T-cell (primary cell): ENCODE measurements at regions not wholly inside any gene's neighbourhood (a gene's known extent, or its start where the extent isn't known, plus 50 kb on each side); places are given as distances from the start of the nearest gene placed in this dataset.

ENCODE experiments used
- ATAC-seq, 4 experiments: fragments of 200-7000 bp in 3 of 4; fragments of 150-1000 bp in 1 of 4; cut with Tn5 transposase; replicated peaks in 1 of 4; 1 replicate in 3 of 4; 2 replicates in 1 of 4; pipeline ENCODE4 v1.10.0; 2021; ENCODE audit warnings: moderate library complexity in 3 of 4, mild to moderate bottlenecking in 2 of 4, moderate number of reproducible peaks in 1 of 4
- CTCF ChIA-PET, 2 donors: fragments of 300-600 bp; sonication (Branson Sonifier 250); formaldehyde crosslinking; loops; one replicate each; lab custom pipeline; 2022; ENCODE audit warnings: antibody characterized with exemption in 2 of 2; lab: Charles Lee
- POLR2A ChIA-PET, 2 donors: fragments of 300-600 bp; sonication (Branson Sonifier 250); formaldehyde crosslinking; loops; one replicate each; lab custom pipeline; 2022; ENCODE audit warnings: antibody characterized with exemption in 2 of 2; lab: Charles Lee
- DNase-seq, 35 experiments: peaks; one replicate each; pipeline versions ENCODE4 v3.0.0 to v3.0.0-alpha.2; 2013 to 2023
- H3K27ac ChIP-seq: one replicate; pipeline ENCODE4 v1.5.1; 2013; ENCODE audit warnings: low read length
- H3K27me3 ChIP-seq, 2 experiments: replicated peaks in 1 of 2; 1 replicate in 1 of 2; 2 replicates in 1 of 2; pipeline versions ENCODE4 v1.6.1 to v1.7.0; 2013; ENCODE audit warnings: low read length in 1 of 2, mixed read lengths in 1 of 2; ENCODE audit not compliant: control insufficient read depth in 2 of 2, insufficient read depth in 2 of 2; ENCODE audit errors: extremely low read depth in 1 of 2
- H3K36me3 ChIP-seq, 2 donors: 1 replicate in 1 of 2; 2 replicates in 1 of 2; pipeline versions ENCODE4 v1.6.1 to v1.7.0; 2013; ENCODE audit warnings: low read length in 1 of 2; ENCODE audit not compliant: control insufficient read depth in 2 of 2, insufficient read depth in 1 of 2; ENCODE audit errors: extremely low read depth in 1 of 2
- H3K4me1 ChIP-seq, 2 experiments: 1 replicate in 1 of 2; 2 replicates in 1 of 2; pipeline versions ENCODE4 v1.6.1 to v1.7.0; 2013; ENCODE audit warnings: low read length in 2 of 2, mixed read lengths in 1 of 2; ENCODE audit not compliant: insufficient read depth in 2 of 2, control insufficient read depth in 1 of 2; ENCODE audit errors: extremely low read depth in 1 of 2
- H3K4me3 ChIP-seq, 2 donors: 1 replicate in 1 of 2; 2 replicates in 1 of 2; pipeline versions ENCODE4 v1.5.1 to v1.7.0; 2013; ENCODE audit warnings: mild to moderate bottlenecking in 2 of 2, low read length in 1 of 2, moderate library complexity in 1 of 2; ENCODE audit not compliant: control insufficient read depth in 1 of 2; ENCODE audit errors: extremely low read depth in 1 of 2
- H3K9me3 ChIP-seq: 2 replicates; pipeline ENCODE4 v1.7.0; 2013
- H3K27ac Mint-ChIP-seq, 2 donors: one replicate each; pipeline ENCODE4 v1.8.0; 2020 to 2021; ENCODE audit warnings: mild to moderate bottlenecking in 2 of 2, mixed read lengths in 2 of 2
- H3K27me3 Mint-ChIP-seq, 2 donors: one replicate each; pipeline ENCODE4 v1.8.0; 2021 to 2022; ENCODE audit warnings: mixed read lengths in 2 of 2
- H3K36me3 Mint-ChIP-seq: one replicate; pipeline ENCODE4 v1.8.0; 2021; ENCODE audit warnings: mixed read lengths
- H3K4me1 Mint-ChIP-seq, 3 donors: one replicate each; pipeline ENCODE4 v1.8.0; 2020 to 2022; ENCODE audit warnings: mixed read lengths in 3 of 3, mild to moderate bottlenecking in 1 of 3
- H3K4me3 Mint-ChIP-seq, 3 donors: one replicate each; pipeline ENCODE4 v1.8.0; 2020 to 2022; ENCODE audit warnings: mild to moderate bottlenecking in 3 of 3, mixed read lengths in 3 of 3, moderate library complexity in 3 of 3
- H3K9me3 Mint-ChIP-seq, 3 donors: one replicate each; pipeline ENCODE4 v1.8.0; 2020 to 2022; ENCODE audit warnings: mixed read lengths in 3 of 3
- WGBS: methylation state at CpG from one replicate; pipeline ENCODE4 v1.1.5; 2013; ENCODE audit warnings: missing lambda C conversion rate; ENCODE audit not compliant: insufficient coverage; 5-methylcytosine and 5-hydroxymethylcytosine counted together

DNA sequence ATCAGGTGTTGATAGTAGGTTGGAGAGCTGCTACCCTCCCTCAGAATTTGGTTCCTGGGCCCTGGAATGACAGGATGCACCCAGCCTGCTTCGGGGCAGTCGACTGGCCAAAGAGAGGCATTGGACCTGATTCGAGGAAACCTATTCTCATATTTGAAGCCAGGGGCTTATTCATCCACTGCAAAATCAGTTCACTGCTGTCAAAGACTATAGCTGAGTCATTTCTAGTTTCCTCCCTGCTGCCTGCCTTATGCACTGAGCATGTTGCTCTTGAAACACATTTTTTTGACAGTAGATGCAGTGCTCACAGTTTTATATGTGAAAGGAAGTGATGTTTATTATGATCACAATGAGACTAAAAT is 565.4 kb downstream of the ETS1 start:
- no peaks in the 10 kb centered on the region for H3K36me3 Mint-ChIP-seq
- no peaks in the 10 kb centered on the region for H3K4me1 Mint-ChIP-seq
- H3K9me3 ChIP-seq: no peaks in the 10 kb centered on the region
- H3K36me3 ChIP-seq: no peaks in the 10 kb centered on the region
- POLR2A ChIA-PET: no interaction called here
- H3K27me3 Mint-ChIP-seq: peaks cover 4 to 6% of the 10 kb centered on the region in 2 donors
- H3K9me3 Mint-ChIP-seq: no peaks in the 10 kb centered on the region
- ATAC-seq: peak in 2 of 4 experiments; percentile 51 to 53
- H3K27ac ChIP-seq: no peak overlapping the region
- no peaks in the 10 kb centered on the region for H3K27me3 ChIP-seq
- H3K27ac Mint-ChIP-seq: no peak overlapping the region
- H3K4me1 ChIP-seq: no peaks in the 10 kb centered on the region
- no peak overlapping the region for H3K4me3 ChIP-seq
- CTCF ChIA-PET: interaction anchor here in 1 of 2 donors (0.9 to 1.4 kb wide), 2 partner anchors 136 to 809 kb away, joined by 4 read pairs; no protein-coding TSS in a partner anchor
- no peak overlapping the region for H3K4me3 Mint-ChIP-seq
- 28% methylated on average over 3 of the region's 3 CpGs for WGBS
- no peak for DNase-seq

DNA sequence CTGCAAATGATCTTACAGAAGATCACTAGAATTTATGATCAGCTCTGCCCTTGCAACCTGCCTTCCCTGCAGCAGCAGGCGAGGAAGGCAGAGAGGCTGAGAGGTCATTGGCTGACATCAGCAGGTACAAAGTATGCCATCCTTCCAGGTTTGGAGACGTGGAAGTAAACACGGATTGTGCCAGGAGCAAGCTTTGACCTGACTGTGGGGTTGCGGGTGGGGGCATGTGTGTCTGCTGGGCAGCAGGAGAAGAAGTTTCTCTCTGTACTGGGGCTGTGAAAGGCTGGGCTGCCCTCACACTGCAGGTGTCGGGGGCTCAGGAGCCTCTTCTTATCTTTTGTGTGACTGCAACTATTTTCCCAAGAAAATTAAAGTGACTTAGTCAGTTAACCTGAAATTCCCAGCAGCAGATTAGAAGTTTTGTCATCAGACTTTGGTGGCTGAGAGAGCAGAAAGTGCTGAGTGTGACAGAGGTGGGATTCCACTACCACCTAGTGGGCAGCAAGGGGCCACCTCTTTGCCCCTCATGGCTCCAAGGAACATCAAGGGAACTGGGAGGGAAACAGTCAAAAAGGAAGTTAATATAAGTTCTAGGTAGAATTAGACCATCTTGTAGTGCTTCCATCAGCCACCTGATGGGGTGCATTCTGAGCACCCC is 565.9 kb downstream of the ETS1 start:
- Histone ChIP-seq H3K9me3 (no peaks in the 10 kb centered on the region), H3K27me3 (no peaks in the 10 kb centered on the region), H3K4me3 (no peak overlapping the region), H3K4me1 (no peaks in the 10 kb centered on the region), H3K27ac (no peak overlapping the region), H3K36me3 (no peaks in the 10 kb centered on the region)
- Mint-ChIP-seq H3K9me3 (no peaks in the 10 kb centered on the region), H3K4me1 (no peaks in the 10 kb centered on the region), H3K27me3 (peaks cover 3% of the 10 kb centered on the region in 2 donors), H3K27ac (no peak overlapping the region), H3K36me3 (no peaks in the 10 kb centered on the region), H3K4me3 (no peak overlapping the region)
- DNase-seq (no peak), ATAC-seq (peak in 2 of 4 experiments; percentile 9 to 24)
- CTCF ChIA-PET: interaction anchor here in 1 of 2 donors (1.4 kb wide), 1 partner anchor 136 kb away, joined by 4 read pairs; no protein-coding TSS in a partner anchor
- POLR2A ChIA-PET: no interaction called here
- WGBS: 73% methylated on average over 3 of the region's 5 CpGs

DNA sequence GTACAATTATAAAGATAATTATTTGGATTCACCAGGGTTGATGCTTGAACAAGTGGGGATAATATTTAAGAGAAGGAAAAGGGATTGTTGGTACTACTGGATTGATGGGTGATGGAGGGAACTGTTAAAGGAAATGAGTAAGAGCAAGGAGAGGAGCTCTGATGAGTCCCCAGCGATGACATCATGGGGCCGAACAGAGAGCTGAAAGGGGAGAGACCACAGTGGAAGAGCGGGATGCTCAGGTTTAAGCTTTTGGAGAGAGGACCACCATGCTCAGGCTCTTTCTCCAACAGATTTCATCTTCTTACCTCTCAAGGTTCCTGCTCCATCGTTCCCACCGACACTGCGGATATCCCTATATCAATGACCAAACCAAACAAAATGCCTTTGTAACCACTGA is 568.7 kb downstream of the ETS1 start:
- DNase-seq (no peak), ATAC-seq (no peak)
- 94% methylated on average over 5 of the region's 6 CpGs for WGBS
- H3K27me3 ChIP-seq: no peaks in the 10 kb centered on the region
- Mint-ChIP-seq H3K9me3 (no peaks in the 10 kb centered on the region), H3K36me3 (no peaks in the 10 kb centered on the region), H3K27me3 (peaks cover 5 to 7% of the 10 kb centered on the region in 2 donors), H3K4me1 (no peaks in the 10 kb centered on the region), H3K4me3 (no peak overlapping the region), H3K27ac (no peak overlapping the region)
- no peak overlapping the region for H3K27ac ChIP-seq
- H3K4me3 ChIP-seq: no peak overlapping the region
- POLR2A ChIA-PET: interaction anchor here in 1 of 2 donors (0.6 kb wide), 1 partner anchor 9 kb away, joined by 3 read pairs; no protein-coding TSS in a partner anchor
- CTCF ChIA-PET: no interaction called here
- H3K9me3 ChIP-seq: no peaks in the 10 kb centered on the region
- H3K4me1 ChIP-seq: no peaks in the 10 kb centered on the region
- no peaks in the 10 kb centered on the region for H3K36me3 ChIP-seq

- no peak for DNase-seq
- no peak overlapping the region for H3K27ac ChIP-seq
- Mint-ChIP-seq H3K4me1 (no peaks in the 10 kb centered on the region), H3K9me3 (peaks cover 17 to 26% (median 18%) of the 10 kb centered on the region in 3 donors), H3K27me3 (peaks cover 34 to 61% of the 10 kb centered on the region in 2 donors), H3K4me3 (no peak overlapping the region), H3K27ac (no peak overlapping the region), H3K36me3 (peaks cover 6% of the 10 kb centered on the region)
- no peak overlapping the region for H3K4me3 ChIP-seq
- H3K27me3 ChIP-seq: peaks cover 0 to 14% of the 10 kb centered on the region in 2 experiments
- H3K4me1 ChIP-seq: no peaks in the 10 kb centered on the region
- WGBS: no CpG with 5 or more reads among the region's 2 CpGs
- H3K9me3 ChIP-seq: no peaks in the 10 kb centered on the region
- ChIA-PET CTCF (no interaction called here), POLR2A (interaction anchor here in 1 of 2 donors (0.6 kb wide), 1 partner anchor 77 kb away, joined by 3 read pairs; no protein-coding TSS in a partner anchor)
- ATAC-seq: no peak
- no peaks in the 10 kb centered on the region for H3K36me3 ChIP-seq
These were observed 581.8 kb downstream of the ETS1 start for GRCh38 chr11:128005562-128005961.

DNA sequence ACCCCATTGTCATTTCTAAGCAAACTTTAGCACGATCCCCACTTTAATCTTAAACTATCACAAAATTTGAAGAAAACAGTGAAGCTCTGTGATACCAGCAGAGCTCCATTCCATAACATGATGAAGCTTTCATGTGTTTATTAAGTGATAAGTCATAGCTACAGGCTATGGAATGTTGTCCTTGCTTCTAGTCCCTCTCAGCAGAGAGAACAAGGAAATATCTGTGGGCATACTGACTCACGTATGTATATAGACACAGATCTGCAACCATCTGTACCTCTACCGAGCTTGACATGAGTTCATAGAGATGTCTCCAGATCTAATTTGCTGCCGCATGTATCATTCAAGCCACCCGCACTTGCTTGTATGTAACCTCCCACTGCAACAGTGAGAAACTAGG is 588.9 kb downstream of the ETS1 start:
- POLR2A ChIA-PET: no interaction called here
- no peaks in the 10 kb centered on the region for H3K9me3 Mint-ChIP-seq
- ATAC-seq: no peak

DNA sequence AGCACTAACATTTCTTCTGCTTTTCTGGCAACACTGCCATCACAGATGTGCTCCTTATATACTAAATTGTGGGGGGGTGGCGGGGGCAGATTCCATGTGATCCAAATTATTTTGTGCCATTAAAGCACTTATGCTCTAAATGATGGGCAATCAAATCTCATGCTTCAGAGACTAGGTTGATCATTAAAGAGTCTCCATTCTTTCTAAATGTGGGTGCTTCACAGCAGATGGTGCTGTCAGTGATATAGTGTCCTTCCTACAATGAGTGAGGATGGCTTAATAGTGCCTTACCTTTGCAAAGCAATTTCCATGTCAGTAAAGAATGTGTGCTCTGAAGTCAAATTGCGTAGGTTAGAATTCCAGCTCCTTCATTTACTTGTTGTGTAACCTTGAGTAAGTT is 589.8 kb downstream of the ETS1 start:
- no peaks in the 10 kb centered on the region for H3K4me1 Mint-ChIP-seq
- 100% methylated on average over 1 of the region's 2 CpGs for WGBS
- ATAC-seq (no peak), DNase-seq (no peak)
- no peak overlapping the region for H3K4me3 Mint-ChIP-seq
- Histone ChIP-seq H3K4me3 (no peak overlapping the region), H3K36me3 (no peaks in the 10 kb centered on the region), H3K4me1 (no peaks in the 10 kb centered on the region), H3K27ac (no peak overlapping the region), H3K9me3 (no peaks in the 10 kb centered on the region), H3K27me3 (peaks cover 0 to 3% of the 10 kb centered on the region in 2 experiments)
- peaks cover 33 to 43% of the 10 kb centered on the region in 2 donors for H3K27me3 Mint-ChIP-seq
- no peaks in the 10 kb centered on the region for H3K9me3 Mint-ChIP-seq
- H3K36me3 Mint-ChIP-seq: no peaks in the 10 kb centered on the region
- no peak overlapping the region for H3K27ac Mint-ChIP-seq
- ChIA-PET POLR2A (no interaction called here), CTCF (no interaction called here)

More for the DNA sequence above, 588.9 kb downstream of the ETS1 start:
- 87% methylated on average over 4 of the region's 5 CpGs for WGBS
- Mint-ChIP-seq H3K36me3 (no peaks in the 10 kb centered on the region), H3K4me3 (no peak overlapping the region), H3K27me3 (peaks cover 38 to 43% of the 10 kb centered on the region in 2 donors), H3K4me1 (no peaks in the 10 kb centered on the region), H3K27ac (no peak overlapping the region)
- CTCF ChIA-PET: no interaction called here
- DNase-seq: no peak
- H3K9me3 ChIP-seq: no peaks in the 10 kb centered on the region
- no peaks in the 10 kb centered on the region for H3K27me3 ChIP-seq
- no peak overlapping the region for H3K27ac ChIP-seq
- H3K4me1 ChIP-seq: no peaks in the 10 kb centered on the region
- no peak overlapping the region for H3K4me3 ChIP-seq
- no peaks in the 10 kb centered on the region for H3K36me3 ChIP-seq
